ENCODE measurements at regions not wholly inside any gene's neighbourhood (a gene's known extent, or its start where the extent isn't known, plus 50 kb on each side); places are given as distances from the start of the nearest gene placed in this dataset.

DNA sequence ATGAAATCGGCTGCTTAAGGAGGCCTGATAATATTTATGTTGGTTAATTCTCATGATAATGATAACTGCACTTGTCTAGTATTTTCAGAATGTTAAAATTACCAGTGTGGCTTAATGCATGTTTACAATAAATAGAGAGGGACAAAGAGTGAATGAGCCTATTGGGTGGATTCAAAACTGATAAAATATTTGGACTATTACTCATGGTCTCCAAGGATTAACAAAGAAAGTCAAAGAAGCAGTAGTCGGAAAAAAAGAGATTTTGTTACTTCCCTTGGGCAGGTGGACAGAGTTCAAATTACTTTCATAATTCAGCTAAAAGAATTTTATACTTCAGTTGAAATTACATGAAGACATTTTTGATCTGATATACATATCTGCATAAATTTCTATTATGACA is 258.2 kb upstream of the PMFBP1 start:
- Histone ChIP-seq H3K4me3 (ENCODE audit: low read length) (no peak overlapping the region), H3K4me1 (ENCODE audit: control insufficient read depth, insufficient read depth, low read length) (no peaks in the 10 kb centered on the region), H3K9me3 (ENCODE audit: control insufficient read depth, low read length) (no peaks in the 10 kb centered on the region), H3K36me3 (ENCODE audit: control insufficient read depth, insufficient read depth, low read length) (no peaks in the 10 kb centered on the region), H3K27me3 (ENCODE audit: control insufficient read depth, insufficient read depth, low read length) (no peaks in the 10 kb centered on the region), H3K9ac (ENCODE audit: low read length) (no peak overlapping the region)

DNA sequence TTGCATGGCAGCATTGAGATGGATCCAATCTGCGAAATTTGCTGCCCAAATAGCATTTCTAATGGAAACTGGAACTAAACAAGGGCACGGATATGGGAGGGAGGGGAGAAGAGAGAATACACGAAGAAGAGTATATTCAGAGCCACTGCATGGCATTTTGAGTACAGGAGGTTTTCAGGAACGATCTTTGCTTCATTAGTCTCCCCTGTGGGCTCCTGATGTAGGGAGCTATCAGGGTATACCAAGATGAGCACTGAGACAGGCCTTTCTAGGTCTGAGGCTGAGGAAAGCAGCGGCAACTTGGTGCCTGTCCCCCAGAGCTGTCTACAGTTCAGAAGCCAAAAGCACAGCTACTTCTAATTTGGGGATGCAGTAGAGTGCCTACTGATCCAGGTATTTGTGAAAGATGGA is 257.7 kb upstream of the PMFBP1 start:
- Histone ChIP-seq H3K4me3 (ENCODE audit: low read length) (no peak overlapping the region), H3K36me3 (ENCODE audit: control insufficient read depth, insufficient read depth, low read length) (no peaks in the 10 kb centered on the region), H3K9me3 (ENCODE audit: control insufficient read depth, low read length) (no peaks in the 10 kb centered on the region), H3K9ac (ENCODE audit: low read length) (no peak overlapping the region), H3K4me1 (ENCODE audit: control insufficient read depth, insufficient read depth, low read length) (no peaks in the 10 kb centered on the region), H3K27me3 (ENCODE audit: control insufficient read depth, insufficient read depth, low read length) (no peaks in the 10 kb centered on the region)

DNA sequence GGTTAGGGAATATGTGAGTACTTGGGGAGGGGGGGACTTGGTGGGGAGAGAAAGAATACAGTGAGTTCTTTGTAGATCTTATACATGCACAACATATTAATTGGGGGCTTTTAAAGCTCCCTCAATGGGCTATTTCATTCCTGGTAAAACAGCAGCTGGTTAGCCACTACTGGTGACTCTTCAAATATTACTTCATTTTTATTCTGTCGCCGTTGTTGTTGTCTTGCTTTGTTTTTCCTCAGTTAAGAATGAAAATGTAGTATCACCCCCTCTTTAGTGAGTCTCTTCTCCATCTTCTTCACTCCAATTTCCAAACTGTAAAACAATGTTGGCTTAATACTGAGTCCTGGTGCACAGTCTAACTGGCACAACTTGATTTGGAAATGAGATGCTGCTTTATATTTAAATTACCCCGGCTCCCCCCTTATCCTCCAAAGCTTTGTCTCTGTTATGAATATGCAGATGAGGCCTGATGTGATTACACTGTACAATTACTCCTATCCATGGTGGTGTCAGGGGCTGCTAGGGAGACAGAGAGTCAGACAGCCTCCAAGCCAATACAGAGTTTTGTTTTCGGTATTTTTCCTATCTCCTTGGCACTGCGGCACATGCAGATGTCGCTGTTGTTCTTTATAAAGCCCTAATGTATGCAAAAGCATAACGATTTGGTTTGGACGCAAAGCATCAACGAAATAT is 256.9 kb upstream of the PMFBP1 start:
- Histone ChIP-seq H3K9ac (ENCODE audit: low read length) (no peak overlapping the region), H3K9me3 (ENCODE audit: control insufficient read depth, low read length) (no peaks in the 10 kb centered on the region), H3K36me3 (ENCODE audit: control insufficient read depth, insufficient read depth, low read length) (no peaks in the 10 kb centered on the region), H3K4me1 (ENCODE audit: control insufficient read depth, insufficient read depth, low read length) (no peaks in the 10 kb centered on the region), H3K27me3 (ENCODE audit: control insufficient read depth, insufficient read depth, low read length) (no peaks in the 10 kb centered on the region), H3K4me3 (ENCODE audit: low read length) (no peak overlapping the region)

DNA sequence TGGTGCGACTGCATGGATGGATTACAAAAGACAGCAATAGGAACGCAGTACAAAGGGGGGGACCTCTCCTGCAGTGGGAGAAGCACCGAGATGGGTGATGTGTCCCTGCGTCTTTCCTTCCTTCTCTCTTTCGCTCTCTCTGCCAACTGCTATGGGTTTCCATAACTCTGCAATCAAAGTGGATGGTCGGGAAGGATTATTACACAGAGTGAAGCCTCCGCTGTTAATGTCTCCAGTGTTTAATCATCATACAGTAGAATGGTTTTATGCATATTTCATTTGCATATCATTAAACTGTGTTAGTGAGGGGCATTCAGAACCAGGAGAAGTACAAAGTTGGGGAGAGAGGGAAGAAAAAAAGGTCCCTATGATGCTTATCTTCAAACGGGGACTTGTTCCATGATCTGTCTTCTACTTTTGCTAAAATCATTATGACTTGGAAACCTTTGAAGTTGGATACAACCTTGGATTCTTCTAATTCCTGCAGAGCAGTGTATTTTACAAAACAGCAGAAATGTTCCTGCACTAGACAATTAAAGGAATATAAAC is 255.9 kb upstream of the PMFBP1 start:
- H3K4me3 ChIP-seq (ENCODE audit: low read length): no peak overlapping the region
- H3K9ac ChIP-seq (ENCODE audit: low read length): no peak overlapping the region
- H3K36me3 ChIP-seq (ENCODE audit: control insufficient read depth, insufficient read depth, low read length): no peaks in the 10 kb centered on the region
- H3K27me3 ChIP-seq (ENCODE audit: control insufficient read depth, insufficient read depth, low read length): no peaks in the 10 kb centered on the region
- H3K4me1 ChIP-seq (ENCODE audit: control insufficient read depth, insufficient read depth, low read length): no peaks in the 10 kb centered on the region
- no peaks in the 10 kb centered on the region for H3K9me3 ChIP-seq (ENCODE audit: control insufficient read depth, low read length)

DNA sequence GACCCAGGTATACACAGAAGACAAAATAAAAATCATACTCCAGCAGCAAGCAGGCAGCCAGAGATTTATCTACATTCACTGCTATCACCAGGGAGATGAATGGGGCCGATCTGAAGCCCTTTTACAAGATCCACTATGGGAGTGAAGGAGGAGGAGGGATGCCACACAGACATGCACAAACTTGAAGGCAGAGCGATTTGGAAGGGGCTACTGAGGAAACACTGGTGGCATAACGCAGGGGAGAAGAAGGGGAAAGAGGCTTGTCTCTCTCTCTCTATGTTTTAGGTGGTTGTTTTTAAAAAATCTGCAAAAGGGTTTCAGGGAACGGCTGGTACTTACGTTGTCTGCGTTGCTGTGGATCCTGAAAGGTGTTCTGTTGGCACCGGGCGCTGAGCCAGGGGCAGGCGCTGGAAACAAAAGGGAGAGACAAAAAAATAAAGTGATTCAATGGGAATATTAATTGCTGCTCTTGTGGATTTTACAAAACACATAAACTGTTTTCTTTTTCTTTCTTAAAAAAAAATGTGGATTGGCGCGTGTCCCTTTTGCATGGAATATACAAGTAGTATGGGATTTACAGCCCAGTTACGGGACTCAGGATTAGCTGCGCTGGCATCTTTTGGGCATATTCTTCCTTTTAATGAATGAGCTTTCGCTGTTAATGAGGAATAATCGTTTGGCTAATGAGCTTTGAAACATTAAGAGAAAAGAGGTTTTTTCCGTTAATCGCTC is 255.3 kb upstream of the PMFBP1 start:
- Histone ChIP-seq H3K9me3 (ENCODE audit: control insufficient read depth, low read length) (no peaks in the 10 kb centered on the region), H3K9ac (ENCODE audit: low read length) (no peak overlapping the region), H3K4me1 (ENCODE audit: control insufficient read depth, insufficient read depth, low read length) (no peaks in the 10 kb centered on the region), H3K27me3 (ENCODE audit: control insufficient read depth, insufficient read depth, low read length) (no peaks in the 10 kb centered on the region), H3K36me3 (ENCODE audit: control insufficient read depth, insufficient read depth, low read length) (no peaks in the 10 kb centered on the region), H3K4me3 (ENCODE audit: low read length) (no peak overlapping the region)

DNA sequence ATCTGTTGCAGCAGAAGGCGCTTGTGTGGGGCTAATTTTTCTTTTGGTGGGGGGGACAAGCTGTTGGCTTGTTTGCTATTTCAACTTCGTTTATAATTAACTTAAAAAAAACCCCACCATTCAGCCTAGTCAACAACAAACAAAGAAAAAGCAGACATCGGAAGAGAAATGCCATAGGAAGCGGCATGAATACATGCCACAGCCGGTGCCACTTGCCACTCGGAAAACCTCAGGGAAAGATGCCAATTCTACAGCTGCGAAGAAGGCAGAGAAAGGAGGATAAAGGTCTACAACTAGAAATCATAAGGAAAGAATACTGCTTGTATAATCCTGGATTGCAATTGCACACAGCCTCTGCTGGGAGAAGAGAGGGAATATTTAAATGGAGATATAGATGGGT is 254.4 kb upstream of the PMFBP1 start:
- Histone ChIP-seq H3K36me3 (ENCODE audit: control insufficient read depth, insufficient read depth, low read length) (no peaks in the 10 kb centered on the region), H3K4me1 (ENCODE audit: control insufficient read depth, insufficient read depth, low read length) (no peaks in the 10 kb centered on the region), H3K9me3 (ENCODE audit: control insufficient read depth, low read length) (no peaks in the 10 kb centered on the region), H3K27me3 (ENCODE audit: control insufficient read depth, insufficient read depth, low read length) (no peaks in the 10 kb centered on the region), H3K9ac (ENCODE audit: low read length) (no peak overlapping the region), H3K4me3 (ENCODE audit: low read length) (no peak overlapping the region)

DNA sequence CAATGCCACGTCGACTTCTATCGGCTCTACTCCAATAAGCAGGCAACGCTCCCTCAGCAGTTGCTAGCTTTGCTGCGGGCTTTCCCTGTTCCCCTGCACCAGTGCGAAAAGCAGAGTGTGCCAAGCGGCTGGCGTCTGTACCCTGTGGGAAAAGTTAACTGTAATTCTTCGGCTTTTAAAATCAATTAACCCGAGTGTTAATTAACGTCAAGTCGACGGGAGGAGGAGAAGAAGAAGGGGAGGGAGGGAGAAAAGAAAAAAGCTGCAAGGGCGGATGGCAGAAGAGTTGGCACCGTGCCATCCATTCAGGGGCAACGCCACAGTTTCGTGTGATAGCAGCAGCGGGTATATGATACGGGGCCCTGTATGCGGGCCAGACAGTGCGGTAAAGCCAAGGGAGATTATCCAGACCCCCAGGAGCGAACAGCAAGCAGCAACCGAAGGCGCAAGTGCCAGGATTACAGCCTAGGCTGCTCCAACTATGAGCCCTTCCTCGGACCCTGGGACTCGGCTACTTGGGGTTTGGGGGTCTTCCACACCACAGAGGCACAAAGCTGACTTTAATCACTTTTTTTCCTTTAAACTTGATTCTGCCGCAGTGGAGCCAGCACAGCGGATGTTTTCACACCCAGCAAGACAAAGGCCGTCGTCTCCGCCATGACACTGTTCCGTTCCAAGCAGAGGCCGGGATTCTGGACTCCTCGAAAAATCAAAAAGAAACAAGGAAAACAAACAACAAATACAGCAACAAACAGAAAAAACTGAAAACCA is 253.8 kb upstream of the PMFBP1 start:
- H3K27me3 ChIP-seq (ENCODE audit: control insufficient read depth, insufficient read depth, low read length): no peaks in the 10 kb centered on the region
- H3K4me1 ChIP-seq (ENCODE audit: control insufficient read depth, insufficient read depth, low read length): no peaks in the 10 kb centered on the region
- no peaks in the 10 kb centered on the region for H3K36me3 ChIP-seq (ENCODE audit: control insufficient read depth, insufficient read depth, low read length)
- no peak overlapping the region for H3K9ac ChIP-seq (ENCODE audit: low read length)
- no peaks in the 10 kb centered on the region for H3K9me3 ChIP-seq (ENCODE audit: control insufficient read depth, low read length)
- H3K4me3 ChIP-seq (ENCODE audit: low read length): no peak overlapping the region

DNA sequence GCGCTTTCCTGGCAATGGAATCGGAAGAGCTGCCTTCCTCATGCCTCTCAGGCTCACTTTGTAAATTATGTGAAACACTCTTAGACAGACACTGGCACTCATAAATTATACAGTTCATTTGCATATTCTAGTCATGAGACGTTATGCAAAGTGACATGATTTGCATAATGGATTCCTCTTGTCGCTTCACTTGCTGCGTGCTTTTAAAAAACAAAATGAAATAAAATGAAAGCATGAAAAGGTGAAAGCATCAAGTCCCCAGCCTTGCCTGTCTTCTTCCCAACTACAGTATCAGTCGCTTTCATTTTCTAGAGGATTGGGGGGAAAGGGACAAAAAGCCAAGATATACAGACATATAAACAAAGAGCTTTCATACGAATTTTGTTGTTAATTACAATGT is 252.8 kb upstream of the PMFBP1 start:
- Histone ChIP-seq H3K9me3 (ENCODE audit: control insufficient read depth, low read length) (no peaks in the 10 kb centered on the region), H3K9ac (ENCODE audit: low read length) (no peak overlapping the region), H3K27me3 (ENCODE audit: control insufficient read depth, insufficient read depth, low read length) (no peaks in the 10 kb centered on the region), H3K36me3 (ENCODE audit: control insufficient read depth, insufficient read depth, low read length) (no peaks in the 10 kb centered on the region), H3K4me3 (ENCODE audit: low read length) (no peak overlapping the region), H3K4me1 (ENCODE audit: control insufficient read depth, insufficient read depth, low read length) (no peaks in the 10 kb centered on the region)

DNA sequence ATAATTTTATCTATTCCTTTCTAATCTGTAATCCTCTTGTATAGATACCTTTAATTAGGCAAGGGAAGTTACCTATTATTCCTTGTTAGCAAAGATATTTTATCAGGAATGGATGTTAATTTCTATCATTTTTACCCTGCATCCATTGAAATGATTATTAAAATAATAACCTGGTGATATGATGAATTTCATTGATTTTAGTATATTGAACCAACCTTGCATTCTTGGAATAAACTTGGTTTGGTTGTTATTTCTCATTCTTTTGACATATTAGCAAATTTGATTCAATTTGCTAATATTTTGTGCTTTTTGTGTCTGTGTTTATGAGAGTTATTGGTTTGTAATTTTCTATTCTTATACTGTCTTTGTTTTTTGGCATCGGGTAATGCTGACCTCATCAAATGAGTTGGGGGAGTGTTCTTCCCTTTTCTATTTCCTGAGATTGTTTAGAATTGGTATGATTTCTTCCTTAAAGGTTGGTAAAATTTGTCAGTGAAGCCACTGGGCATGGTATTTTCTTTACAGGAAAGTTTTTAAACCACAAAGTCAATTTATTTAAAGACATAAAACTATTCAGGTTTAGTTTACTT is 250.4 kb upstream of the PMFBP1 start:
- Histone ChIP-seq H3K36me3 (ENCODE audit: control insufficient read depth, insufficient read depth, low read length) (no peaks in the 10 kb centered on the region), H3K9ac (ENCODE audit: low read length) (no peak overlapping the region), H3K4me3 (ENCODE audit: low read length) (no peak overlapping the region), H3K9me3 (ENCODE audit: control insufficient read depth, low read length) (no peaks in the 10 kb centered on the region), H3K4me1 (ENCODE audit: control insufficient read depth, insufficient read depth, low read length) (no peaks in the 10 kb centered on the region), H3K27me3 (ENCODE audit: control insufficient read depth, insufficient read depth, low read length) (no peaks in the 10 kb centered on the region)

DNA sequence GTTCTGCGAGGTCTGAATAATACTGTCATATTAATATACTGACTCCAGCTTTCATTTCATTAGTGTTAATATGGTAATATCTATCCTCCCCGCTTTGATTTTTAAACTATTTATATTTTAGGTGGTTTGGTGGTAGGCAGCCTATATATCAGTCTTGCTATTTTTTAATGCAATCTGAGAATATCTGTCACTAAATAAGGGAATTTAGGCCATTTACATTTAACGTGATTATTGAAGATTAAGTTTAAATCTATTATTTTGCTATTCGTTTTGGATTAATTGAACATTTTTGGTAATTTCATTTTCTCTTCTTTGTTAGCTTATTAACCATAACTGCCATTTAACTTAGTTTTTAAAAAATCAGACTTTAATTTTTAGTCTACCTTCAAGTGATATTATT is 247.7 kb upstream of the PMFBP1 start:
- H3K4me3 ChIP-seq (ENCODE audit: low read length): no peak overlapping the region
- H3K9me3 ChIP-seq (ENCODE audit: control insufficient read depth, low read length): no peaks in the 10 kb centered on the region
- no peak overlapping the region for H3K9ac ChIP-seq (ENCODE audit: low read length)
- H3K27me3 ChIP-seq (ENCODE audit: control insufficient read depth, insufficient read depth, low read length): no peaks in the 10 kb centered on the region
- no peaks in the 10 kb centered on the region for H3K4me1 ChIP-seq (ENCODE audit: control insufficient read depth, insufficient read depth, low read length)
- H3K36me3 ChIP-seq (ENCODE audit: control insufficient read depth, insufficient read depth, low read length): no peaks in the 10 kb centered on the region

DNA sequence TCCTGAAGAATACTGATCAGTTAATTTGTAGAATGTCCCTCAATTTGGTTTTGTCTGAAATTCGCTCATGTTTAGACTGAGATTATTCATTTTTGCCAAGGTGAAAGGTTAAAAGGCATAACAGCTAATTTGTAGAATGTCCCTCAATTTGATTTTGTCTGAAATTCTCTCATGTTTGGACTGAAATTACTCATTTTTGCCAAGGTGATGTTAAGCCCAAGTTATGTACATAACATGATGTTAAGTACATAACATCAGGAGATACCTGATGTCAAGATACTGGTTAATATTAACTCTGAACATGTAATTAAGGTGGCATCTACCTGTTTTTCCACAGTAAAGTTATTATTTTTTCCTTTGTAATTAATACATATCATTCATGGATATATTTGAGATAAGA is 243.4 kb upstream of the PMFBP1 start:
- no peaks in the 10 kb centered on the region for H3K27me3 ChIP-seq (ENCODE audit: control insufficient read depth, insufficient read depth, low read length)
- H3K9me3 ChIP-seq (ENCODE audit: control insufficient read depth, low read length): no peaks in the 10 kb centered on the region
- no peaks in the 10 kb centered on the region for H3K36me3 ChIP-seq (ENCODE audit: control insufficient read depth, insufficient read depth, low read length)
- H3K9ac ChIP-seq (ENCODE audit: low read length): no peak overlapping the region
- H3K4me1 ChIP-seq (ENCODE audit: control insufficient read depth, insufficient read depth, low read length): no peaks in the 10 kb centered on the region
- no peak overlapping the region for H3K4me3 ChIP-seq (ENCODE audit: low read length)

DNA sequence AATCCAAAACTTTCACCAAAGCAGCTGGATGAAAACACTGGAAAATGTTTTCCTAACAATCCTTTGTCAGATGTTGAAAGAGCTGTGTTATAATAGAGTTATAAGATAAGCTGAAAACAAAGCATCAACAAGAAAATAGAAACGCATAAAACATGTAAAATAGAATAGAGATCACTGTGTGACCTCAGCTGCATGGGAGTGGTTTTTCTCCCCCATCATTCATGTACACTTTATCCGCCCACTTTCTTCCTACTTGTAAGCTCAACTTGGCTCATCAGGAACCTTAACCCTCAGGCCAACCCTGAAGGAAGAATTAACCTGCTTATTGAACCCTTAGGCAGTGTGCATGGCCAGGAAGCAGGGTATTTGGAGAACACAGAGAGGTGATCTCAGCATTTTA is 238.5 kb upstream of the PMFBP1 start:
- H3K9ac ChIP-seq (ENCODE audit: low read length): no peak overlapping the region
- H3K9me3 ChIP-seq (ENCODE audit: control insufficient read depth, low read length): no peaks in the 10 kb centered on the region
- H3K4me1 ChIP-seq (ENCODE audit: control insufficient read depth, insufficient read depth, low read length): no peaks in the 10 kb centered on the region
- no peaks in the 10 kb centered on the region for H3K27me3 ChIP-seq (ENCODE audit: control insufficient read depth, insufficient read depth, low read length)
- H3K4me3 ChIP-seq (ENCODE audit: low read length): no peak overlapping the region
- no peaks in the 10 kb centered on the region for H3K36me3 ChIP-seq (ENCODE audit: control insufficient read depth, insufficient read depth, low read length)
